Neural crest cell (in vitro differentiated cells): ENCODE measurements at regions not wholly inside any gene's neighbourhood (a gene's known extent, or its start where the extent isn't known, plus 50 kb on each side); places are given as distances from the start of the nearest gene placed in this dataset.

ENCODE experiments used
- DNase-seq: peaks from one replicate; pipeline ENCODE4 v3.0.0; 2021; ENCODE audit warnings: low read depth, mixed read lengths, low spot score
- H3K27ac Mint-ChIP-seq: one replicate; pipeline ENCODE4 v1.8.0; 2021; ENCODE audit warnings: mild to moderate bottlenecking, mixed read lengths; ENCODE audit not compliant: unreplicated experiment
- H3K27me3 Mint-ChIP-seq: 2 replicates; pipeline ENCODE4 v1.8.0; 2021; ENCODE audit warnings: low read depth, mild to moderate bottlenecking, mixed read lengths
- H3K36me3 Mint-ChIP-seq: 2 replicates; pipeline ENCODE4 v1.8.0; 2021; ENCODE audit warnings: low read depth, mild to moderate bottlenecking, mixed read lengths
- H3K4me1 Mint-ChIP-seq: 2 replicates; pipeline ENCODE4 v1.8.0; 2021; ENCODE audit warnings: mixed read lengths
- H3K4me3 Mint-ChIP-seq: one replicate; pipeline ENCODE4 v1.8.0; 2021; ENCODE audit warnings: mild to moderate bottlenecking, mixed read lengths
- H3K9me3 Mint-ChIP-seq: 2 replicates; pipeline ENCODE4 v1.8.0; 2021; ENCODE audit warnings: mixed read lengths
- TF ChIP-seq, protein P1 (sequence below): fragments of 200-600 bp; sonication (generic); conservative IDR thresholded peaks from 2 replicates; pipeline ENCODE4 v1.5.0; 2021; ENCODE audit warnings: antibody characterized with exemption, mild to moderate bottlenecking

DNA sequence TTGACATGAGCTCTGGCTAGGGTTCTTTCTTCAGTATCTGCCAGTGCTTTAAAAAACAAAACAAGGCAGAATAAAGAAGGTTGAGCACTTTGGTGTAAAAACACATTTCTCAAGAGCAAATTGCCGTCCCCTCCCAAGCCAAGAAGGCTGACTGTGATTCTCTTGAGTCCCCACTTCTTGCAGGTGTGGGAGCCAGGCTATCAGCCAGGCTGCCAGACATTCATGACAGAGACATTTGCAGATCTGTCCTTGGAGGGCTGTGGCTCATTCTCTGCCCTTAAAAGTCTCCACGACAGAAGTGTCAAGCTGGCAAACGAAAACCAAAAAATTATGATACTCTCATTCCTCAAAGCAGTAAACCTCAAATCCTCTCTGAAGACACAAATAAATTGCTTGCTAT, 749.3 kb upstream of the HS6ST1 start:
- no peak for DNase-seq
- no peak overlapping the region for H3K27ac Mint-ChIP-seq

DNA sequence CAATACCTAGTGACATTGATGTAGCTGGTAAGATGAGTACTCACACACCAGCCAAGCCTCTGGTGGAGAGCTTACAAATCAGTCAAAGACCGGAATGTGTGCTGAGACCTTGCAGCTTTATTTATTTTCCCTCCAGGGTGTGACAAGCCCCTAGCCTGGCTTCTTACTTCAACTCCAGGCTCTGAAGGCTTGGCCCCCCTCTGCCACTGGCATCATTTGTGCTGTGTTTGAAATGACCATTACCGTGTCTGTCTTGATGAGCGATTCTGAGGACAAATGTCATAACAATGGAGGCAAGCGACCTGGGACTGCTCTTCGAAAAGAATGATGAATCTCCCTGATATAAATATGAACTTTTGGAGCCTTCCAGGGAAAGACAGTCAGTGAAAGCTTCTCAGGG, 749.9 kb upstream of the HS6ST1 start:
- H3K27ac Mint-ChIP-seq, result no peak overlapping the region
- H3K4me3 Mint-ChIP-seq, result no peak overlapping the region
- TF ChIP-seq, protein P1, sequence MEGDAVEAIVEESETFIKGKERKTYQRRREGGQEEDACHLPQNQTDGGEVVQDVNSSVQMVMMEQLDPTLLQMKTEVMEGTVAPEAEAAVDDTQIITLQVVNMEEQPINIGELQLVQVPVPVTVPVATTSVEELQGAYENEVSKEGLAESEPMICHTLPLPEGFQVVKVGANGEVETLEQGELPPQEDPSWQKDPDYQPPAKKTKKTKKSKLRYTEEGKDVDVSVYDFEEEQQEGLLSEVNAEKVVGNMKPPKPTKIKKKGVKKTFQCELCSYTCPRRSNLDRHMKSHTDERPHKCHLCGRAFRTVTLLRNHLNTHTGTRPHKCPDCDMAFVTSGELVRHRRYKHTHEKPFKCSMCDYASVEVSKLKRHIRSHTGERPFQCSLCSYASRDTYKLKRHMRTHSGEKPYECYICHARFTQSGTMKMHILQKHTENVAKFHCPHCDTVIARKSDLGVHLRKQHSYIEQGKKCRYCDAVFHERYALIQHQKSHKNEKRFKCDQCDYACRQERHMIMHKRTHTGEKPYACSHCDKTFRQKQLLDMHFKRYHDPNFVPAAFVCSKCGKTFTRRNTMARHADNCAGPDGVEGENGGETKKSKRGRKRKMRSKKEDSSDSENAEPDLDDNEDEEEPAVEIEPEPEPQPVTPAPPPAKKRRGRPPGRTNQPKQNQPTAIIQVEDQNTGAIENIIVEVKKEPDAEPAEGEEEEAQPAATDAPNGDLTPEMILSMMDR, result no peak

More for the DNA sequence above, 749.3 kb upstream of the HS6ST1 start:
- Mint-ChIP-seq H3K9me3 (no peaks in the 10 kb centered on the region), H3K36me3 (no peaks in the 10 kb centered on the region), H3K4me1 (no peaks in the 10 kb centered on the region), H3K4me3 (no peak overlapping the region), H3K27me3 (no peaks in the 10 kb centered on the region)
- TF ChIP-seq, protein P1, result no peak

DNA sequence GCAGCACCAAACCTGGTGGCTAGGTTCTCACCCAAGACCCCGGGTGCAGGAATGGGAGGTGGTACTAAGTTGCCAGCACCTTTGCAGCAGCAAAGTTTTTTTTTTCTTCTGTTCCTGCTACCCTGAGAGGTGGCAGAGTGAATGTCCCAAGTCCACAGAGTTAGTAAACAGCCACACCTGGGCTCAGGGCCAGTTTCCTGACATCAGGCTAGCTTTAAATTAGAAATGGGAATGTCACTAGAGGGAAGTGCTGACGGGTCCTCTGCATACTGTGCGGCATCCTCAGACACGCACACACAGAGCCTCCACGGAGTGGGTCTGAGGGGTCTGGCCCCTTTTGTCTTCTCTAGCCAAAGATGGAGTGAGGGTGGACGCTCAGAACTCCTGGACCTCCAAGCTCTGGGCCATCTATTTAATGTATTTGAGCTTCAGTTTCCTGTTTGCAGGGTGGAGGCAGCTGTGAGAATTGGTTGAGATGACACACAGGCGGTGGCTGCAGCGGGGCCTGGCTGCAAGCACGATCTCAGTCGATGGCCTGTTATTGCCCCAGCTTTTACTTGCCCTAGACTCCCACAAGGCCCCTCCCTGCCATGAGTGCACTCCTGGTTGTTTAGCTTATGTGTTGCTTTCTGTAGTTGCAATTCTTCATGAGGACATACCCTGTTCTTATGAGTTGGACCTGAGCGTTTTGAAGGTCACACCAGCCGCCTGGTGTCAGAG, 751.4 kb upstream of the HS6ST1 start:
- no peaks in the 10 kb centered on the region for H3K9me3 Mint-ChIP-seq

More for the DNA sequence above, 749.9 kb upstream of the HS6ST1 start:
- no peaks in the 10 kb centered on the region for H3K27me3 Mint-ChIP-seq
- no peaks in the 10 kb centered on the region for H3K9me3 Mint-ChIP-seq
- no peaks in the 10 kb centered on the region for H3K36me3 Mint-ChIP-seq
- no peaks in the 10 kb centered on the region for H3K4me1 Mint-ChIP-seq
- no peak for DNase-seq

DNA sequence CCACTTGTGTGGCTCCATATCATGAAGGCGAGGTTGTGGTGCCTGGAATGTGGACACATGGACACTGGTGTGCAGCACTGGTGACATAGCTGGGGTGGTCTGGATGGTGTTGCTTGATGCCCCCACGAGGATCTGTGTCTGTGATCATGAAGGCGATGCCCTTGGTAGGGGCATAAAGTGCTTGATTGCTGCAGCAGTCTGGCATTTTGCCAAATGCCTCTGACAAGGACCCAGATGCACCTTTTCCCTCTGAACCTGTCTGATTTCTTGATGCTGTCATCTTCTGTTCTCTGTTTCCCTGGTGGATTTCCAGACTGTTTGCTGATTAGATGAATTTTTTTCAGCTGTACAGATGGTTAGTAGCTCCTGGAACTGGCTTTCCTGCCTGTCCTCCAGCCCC, 752.0 kb upstream of the HS6ST1 start:
- no peaks in the 10 kb centered on the region for H3K4me1 Mint-ChIP-seq
- DNase-seq, result no peak
- TF ChIP-seq, protein P1, result no peak
- H3K27ac Mint-ChIP-seq, result no peak overlapping the region
- H3K9me3 Mint-ChIP-seq, result no peaks in the 10 kb centered on the region
- no peaks in the 10 kb centered on the region for H3K36me3 Mint-ChIP-seq
- no peaks in the 10 kb centered on the region for H3K27me3 Mint-ChIP-seq
- no peak overlapping the region for H3K4me3 Mint-ChIP-seq

More for the DNA sequence above, 751.4 kb upstream of the HS6ST1 start:
- Mint-ChIP-seq H3K4me3 (no peak overlapping the region), H3K4me1 (no peaks in the 10 kb centered on the region), H3K27me3 (no peaks in the 10 kb centered on the region), H3K27ac (no peak overlapping the region), H3K36me3 (no peaks in the 10 kb centered on the region)
- no peak for DNase-seq
- TF ChIP-seq, protein P1, result no peak

DNA sequence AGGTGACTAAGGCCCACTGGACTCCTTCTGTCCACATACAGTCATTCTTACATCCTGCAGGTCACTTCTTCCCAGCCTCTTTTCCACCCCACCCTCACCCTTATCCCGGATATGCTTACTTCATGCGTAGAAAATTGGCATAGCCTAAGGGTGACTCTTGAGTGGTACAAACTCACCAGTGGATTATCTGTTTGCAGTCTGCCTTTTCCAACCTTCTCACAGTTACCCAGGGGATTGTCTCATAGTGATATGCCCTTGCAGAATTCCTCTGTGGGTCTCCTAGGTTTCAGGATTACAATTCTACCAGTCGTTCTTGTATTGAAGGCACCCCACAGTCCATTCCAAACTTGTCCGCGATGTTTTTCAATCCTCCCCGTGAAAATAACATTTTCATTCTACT, 752.9 kb upstream of the HS6ST1 start:
- H3K27ac Mint-ChIP-seq, result no peak overlapping the region
- no peaks in the 10 kb centered on the region for H3K36me3 Mint-ChIP-seq
- H3K4me3 Mint-ChIP-seq, result no peak overlapping the region

More for the DNA sequence above, 752.9 kb upstream of the HS6ST1 start:
- TF ChIP-seq, protein P1, result no peak
- no peaks in the 10 kb centered on the region for H3K27me3 Mint-ChIP-seq
- no peak for DNase-seq
- H3K9me3 Mint-ChIP-seq, result no peaks in the 10 kb centered on the region
- no peaks in the 10 kb centered on the region for H3K4me1 Mint-ChIP-seq
